Putamen (tissue), 1 donor: ENCODE measurements at regions not wholly inside any gene's neighbourhood (a gene's known extent, or its start where the extent isn't known, plus 50 kb on each side); places are given as distances from the start of the nearest gene placed in this dataset.
"Not testable (repeated sequence)": the region's sequence is repeated elsewhere in the genome, so short reads cannot be mapped to it uniquely, and the experiment has no call there.

Source experiments
- DNase-seq: peaks from one replicate; pipeline ENCODE4 v3.0.0-alpha.2; 2016; ENCODE audit warnings: low spot score

DNA sequence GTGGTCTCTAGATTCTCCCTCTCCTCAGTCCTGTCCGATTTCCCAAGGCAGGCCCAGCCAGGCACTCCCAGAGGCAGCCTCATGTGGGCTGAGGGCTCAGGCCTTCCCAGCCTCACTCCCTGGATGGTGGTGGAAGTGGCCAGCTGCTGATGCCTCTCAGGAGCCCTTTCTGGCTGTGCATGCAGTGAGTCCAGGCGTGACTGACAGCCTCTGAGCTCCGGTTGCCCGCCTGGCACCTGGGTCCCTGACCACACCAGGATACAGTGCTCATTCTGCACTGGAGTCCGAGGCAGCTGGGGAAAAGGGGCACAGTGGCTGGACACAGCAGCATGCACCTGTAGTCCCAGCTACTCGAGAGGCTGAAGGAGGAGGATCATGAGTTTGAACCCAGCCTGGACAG, 132.6 kb downstream of the CUL2 start:
- DNase-seq = no peak

DNA sequence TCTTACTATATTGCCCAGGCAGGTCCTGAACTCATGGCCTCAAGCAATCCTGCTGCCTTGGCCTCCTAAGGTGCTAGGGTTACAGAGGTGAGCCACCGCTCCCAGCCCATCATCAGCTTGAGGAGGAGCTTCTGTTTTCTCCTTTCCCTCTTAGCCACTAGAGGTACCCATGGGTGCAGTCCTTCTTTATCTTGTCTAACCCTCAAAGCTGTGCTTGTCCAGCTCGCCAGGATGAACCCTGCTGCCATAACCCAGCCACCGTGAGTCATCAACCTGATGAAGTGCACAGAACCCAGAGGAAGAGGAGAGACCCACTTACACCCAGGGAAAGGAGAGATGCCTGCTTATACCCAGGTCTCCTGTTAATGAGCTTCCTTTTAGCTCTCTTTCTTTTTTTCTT, 133.4 kb downstream of the CUL2 start:
- no peak for DNase-seq

DNA sequence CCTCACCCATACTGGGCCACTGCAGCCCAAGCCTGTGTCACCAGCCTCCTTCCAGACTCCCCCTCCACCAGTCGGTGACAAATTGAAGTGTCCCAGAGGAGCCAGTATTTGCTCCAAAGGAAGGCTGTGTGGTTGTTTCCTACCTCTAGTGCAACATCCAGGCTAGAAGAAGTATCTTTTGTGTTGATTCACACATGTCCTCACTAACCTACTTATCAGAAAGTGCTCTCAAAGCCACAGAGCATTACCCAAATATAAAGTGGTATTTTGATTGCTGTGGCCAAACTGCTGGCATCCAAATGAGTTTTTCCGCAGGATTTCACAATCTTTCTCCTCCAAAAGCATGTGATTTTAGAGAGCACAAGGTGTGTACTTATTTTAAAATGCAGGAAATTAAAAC, 134.8 kb downstream of the CUL2 start:
- DNase-seq = no peak

GRCh38 chr10:34954142-34954541, 136.0 kb downstream of the CUL2 start:
- DNase-seq = no peak

DNA sequence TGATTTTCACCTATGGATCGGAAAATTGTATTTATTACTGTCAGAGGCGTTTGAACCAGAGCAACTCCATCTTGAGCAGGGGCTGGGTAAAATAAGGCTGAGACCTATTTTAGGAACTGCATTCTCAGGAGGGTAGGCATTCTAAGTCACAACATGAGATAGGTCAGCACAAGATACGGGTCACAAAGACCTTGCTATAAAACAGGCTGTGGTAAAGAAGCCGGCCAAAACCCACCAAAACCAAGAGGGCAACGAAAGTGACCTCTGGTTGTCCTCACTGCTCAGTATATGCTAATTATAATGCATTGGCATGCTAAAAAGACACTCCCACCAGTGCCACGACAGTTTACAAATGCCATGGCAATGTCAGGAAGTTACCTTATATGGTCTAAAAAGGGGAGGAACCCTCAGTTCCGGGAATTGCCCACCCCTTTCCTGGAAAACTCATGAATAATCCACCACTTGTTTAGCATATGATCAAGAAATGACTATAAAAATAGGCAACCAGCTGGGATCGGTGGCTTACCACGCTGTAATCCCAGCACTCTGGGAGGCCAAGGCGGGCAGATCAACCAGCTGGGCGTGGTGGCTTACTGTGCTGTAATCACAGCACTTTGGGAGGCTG, 136.3 kb upstream of the PARD3 start:
- DNase-seq = not testable (repeated sequence)

DNA sequence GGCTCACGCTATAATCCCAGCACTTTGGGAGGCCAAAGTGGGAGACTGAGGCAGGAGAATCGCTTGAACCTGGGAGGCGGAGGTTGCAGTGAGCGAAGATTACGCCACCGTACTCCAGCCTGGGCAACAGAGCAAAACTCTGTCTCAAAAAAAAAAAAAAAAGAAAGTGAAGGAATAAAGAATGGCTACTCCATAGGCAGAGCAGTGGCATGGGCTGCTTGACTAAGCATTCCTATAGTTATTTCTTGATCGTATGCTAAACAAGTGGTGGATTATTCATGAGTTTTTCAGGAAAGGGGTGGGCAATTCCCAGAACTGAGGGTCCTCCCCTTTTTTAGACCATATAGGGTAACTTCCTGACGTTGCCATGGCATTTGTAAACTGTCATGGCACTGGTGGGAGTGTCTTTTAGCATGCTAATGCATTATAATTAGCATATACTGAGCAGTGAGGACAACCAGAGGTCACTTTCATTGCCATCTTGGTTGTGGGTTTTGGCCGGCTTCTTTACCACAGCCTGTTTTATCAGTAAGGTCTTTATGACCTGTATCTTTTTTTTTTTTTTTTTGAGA, 130.9 kb upstream of the PARD3 start:
- not testable (repeated sequence) for DNase-seq

- no peak for DNase-seq
Measured at GRCh38 chr10:34941471-34942357, 126.6 kb upstream of the PARD3 start.

- DNase-seq = no peak
Measured at GRCh38 chr10:34940436-34940835, 125.3 kb upstream of the PARD3 start.

DNA sequence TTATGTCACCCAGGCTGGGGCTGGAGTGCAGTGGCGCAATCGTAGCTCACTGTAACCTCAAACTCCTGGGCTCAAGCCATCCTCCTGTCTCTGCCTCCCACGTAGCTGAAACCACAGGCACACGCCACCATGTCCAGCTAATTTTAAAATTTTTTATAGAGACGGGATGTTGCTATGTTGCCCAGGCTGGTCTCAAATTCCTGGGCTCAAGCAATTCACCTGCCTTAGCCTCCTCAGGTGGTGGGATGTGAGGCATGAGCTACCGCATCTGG, 123.2 kb upstream of the PARD3 start:
- DNase-seq = no peak

DNA sequence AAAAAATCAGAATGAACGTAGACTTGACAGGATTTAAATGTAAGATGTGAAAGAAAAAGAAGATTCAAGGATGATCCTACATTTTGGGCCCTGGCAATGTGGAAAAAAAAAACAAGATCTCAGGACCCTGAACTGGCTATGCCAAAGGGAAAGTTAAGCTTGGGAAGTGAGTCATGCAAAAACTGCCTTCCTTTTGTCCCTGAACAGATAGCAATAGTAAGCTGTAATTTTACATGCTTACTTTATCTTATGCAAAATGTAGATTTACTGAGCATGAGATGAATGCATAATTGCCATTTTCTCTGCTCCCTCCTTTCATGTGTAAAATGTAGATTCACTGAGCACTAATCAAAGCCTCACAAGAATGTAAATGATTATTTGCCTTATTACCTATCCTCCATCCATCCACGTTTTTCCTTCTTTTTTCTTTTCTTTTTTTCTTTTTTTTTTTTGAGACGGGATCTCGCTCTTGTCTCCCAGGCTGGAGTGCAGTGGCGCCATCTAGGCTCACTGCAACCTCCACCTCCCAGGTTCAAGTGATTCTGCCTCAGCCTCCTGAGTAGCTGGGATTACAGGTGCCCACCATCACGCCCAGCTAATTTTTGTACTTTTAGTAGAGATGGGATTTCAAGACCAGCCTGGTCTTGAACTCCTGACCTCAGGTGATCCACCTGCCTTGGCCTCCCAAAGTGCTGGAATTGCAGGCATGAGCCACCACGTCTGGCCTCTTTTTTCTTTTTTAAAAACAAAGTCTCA, 122.7 kb upstream of the PARD3 start:
- DNase-seq = not testable (repeated sequence)

GRCh38 chr10:34936061-34936460, 121.0 kb upstream of the PARD3 start:
- DNase-seq = no peak

DNA sequence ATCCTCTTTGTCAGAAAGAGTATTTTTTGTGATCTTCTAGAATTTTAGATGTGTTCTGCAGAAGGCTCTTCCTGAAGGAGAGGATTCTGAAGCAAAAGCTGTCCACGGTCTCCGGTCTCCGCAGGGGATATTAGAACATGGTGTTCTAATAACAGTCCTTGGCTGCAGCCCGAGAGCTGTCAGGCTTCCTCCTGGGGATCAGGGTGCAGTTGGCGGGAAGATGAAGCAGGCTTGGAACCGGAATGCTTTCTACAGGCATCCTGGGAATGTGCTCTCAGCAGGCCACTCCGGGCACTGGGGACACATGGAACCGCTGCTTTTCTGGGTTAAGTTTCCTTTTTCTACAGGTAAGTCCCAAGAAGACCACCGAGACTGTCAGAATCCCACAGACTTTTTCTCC, 118.6 kb upstream of the PARD3 start:
- no peak for DNase-seq

GRCh38 chr10:34932235-34932634, 117.1 kb upstream of the PARD3 start:
- DNase-seq = no peak

DNA sequence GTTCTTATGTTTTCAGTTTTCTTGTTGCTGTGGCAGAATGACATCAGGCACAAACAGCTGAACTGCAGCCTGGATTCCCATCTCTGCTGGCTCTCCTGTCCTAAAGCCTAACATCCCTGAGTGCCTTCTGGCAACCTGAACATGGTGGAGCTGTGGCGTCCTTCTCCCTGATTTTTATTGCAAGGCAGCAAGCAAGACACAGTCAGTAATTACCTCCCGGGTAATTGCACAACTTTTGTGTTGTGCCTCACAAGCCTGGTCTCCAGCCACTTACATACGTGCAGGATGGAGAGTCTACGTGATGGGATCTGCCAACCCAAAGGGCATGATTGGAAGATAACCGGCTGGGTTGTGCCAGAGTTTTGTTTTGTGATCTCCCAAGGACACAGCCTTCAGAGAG, 116.1 kb upstream of the PARD3 start:
- DNase-seq = no peak

DNA sequence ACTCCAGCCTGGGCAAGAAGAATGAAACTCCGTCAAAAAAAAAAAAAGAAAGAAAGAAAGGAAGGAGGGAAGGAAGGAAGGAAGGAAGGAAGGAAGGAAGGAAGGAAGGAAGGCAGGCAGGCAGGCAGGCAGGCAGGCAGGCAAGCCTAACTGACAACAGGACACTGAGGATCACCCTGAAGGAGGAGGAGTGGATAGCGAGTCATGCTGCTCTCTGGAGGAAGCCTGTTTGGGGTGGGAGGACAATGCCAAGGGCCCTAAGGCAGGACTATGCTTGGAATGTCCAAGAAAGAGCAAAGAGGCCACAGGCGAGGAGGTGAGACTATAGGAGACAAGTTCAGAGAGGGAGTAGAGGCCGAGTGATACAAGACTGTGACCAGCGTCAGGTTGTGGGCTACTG, 107.0 kb upstream of the PARD3 start:
- no peak for DNase-seq

DNA sequence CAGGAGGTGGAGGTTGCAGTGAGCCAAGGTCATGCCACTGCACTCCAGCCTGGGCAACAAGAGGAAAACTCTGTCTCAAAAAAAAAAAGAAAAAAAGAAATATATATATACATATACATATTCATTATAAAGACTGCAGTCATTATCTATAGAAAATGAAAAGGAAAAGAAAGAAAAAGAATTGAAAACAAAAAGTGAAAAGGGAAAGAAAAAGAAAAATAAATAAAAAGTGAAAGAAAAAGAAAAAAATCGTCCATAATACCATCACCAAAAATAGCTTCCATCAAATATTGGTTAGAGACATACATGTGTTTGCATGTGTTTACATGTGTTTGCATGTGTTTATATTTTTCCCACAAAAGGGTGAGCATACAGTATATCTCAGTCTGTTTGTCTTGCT, 105.5 kb upstream of the PARD3 start:
- DNase-seq = no peak

DNA sequence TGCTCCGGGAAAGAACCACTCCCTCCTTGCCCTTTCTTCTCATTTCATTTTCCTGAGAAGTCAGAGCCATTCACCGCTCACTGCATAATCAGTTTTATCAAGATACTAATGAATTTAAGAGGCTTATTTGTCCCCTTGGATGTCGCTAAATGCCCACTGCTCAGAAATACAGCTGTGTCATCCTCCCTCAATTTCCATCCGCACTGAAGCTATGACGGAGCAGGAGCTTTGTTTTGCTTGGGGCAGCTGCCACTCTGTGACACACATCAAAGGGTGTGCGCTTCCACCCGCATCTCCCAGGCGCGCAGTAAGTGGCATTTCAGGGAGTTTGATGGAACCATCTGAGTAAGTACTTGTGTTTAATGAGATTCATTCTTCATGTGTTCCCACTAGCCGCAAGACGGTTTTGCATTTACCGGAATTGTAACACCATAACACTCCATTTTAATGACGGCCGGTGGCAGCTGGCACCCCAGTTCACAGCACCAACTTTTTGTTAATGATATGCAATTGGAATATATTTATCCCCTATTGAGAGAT, 103.8 kb upstream of the PARD3 start:
- DNase-seq = no peak

DNA sequence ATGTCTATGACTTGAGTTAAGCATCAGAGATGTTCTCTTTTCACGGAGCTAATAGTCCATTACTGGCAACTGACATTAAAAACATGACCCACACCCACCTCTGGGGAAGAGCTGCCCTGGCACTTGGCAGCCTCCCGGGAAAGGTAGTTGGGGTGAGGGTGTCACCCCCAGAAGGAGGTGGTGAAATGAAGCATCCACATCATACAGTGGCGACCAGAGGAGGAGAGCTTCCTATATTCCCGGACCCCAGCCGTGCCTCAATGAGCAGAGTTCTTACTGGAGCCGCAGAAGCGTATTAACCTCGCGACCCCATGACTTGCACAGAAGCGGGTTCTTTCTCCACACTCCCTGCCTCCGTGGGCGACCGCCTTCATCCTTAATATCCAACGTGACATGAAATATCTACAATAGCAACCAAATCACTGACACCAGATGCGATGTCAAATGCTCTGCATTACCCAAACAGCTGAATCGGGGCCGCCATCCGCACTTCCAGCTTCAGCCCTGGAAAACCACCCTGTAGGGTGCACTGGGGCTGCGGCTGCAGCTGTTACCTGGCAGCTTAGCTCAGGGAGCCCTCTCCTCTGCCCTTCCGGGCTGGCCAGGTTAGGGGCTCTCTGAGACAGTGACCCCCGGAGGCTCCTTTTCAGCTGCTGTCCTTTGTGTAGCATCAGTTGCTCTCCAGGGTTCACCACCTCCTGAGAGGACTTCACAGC, 103.1 kb upstream of the PARD3 start:
- no peak for DNase-seq

GRCh38 chr10:34916314-34916713, 101.2 kb upstream of the PARD3 start:
- DNase-seq = peak; percentile 55

- DNase-seq = no peak
Measured at GRCh38 chr10:34912771-34913170, 97.7 kb upstream of the PARD3 start.

- DNase-seq = no peak
Measured at GRCh38 chr10:34911661-34912205, 96.6 kb upstream of the PARD3 start.

DNA sequence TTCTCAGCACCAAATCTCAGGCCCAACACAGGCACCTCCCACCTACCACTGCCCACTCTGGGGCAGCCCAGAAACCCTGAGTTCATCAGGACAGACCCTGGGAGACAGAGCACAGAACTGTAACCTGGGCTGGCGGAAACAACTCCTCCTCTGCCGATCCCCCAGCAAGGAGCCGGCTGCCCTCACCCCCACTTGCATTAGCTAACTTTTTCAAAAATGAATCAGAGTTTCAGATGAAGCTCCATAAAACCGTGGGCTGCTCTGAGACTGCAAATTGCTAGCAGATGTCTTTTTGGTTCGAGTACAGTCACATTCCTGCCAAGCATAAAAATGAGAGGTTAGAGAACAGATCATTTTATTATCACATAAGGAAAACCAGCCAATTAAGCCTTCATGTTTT, 93.4 kb upstream of the PARD3 start:
- DNase-seq = peak; percentile 69
